ENCODE measurements at regions not wholly inside any gene's neighbourhood (a gene's known extent, or its start where the extent isn't known, plus 50 kb on each side); places are given as distances from the start of the nearest gene placed in this dataset.

- no peak for TF ChIP-seq CTCF (IDR thresholded peaks at IDR 0.05)
- TF ChIP-seq POLR2A (IDR thresholded peaks at IDR 0.05), result no peak
Measured at GRCh38 chr6:77172578-77172977, 290.7 kb downstream of the HTR1B start.
